ENCODE measurements at regions not wholly inside any gene's neighbourhood (a gene's known extent, or its start where the extent isn't known, plus 50 kb on each side); places are given as distances from the start of the nearest gene placed in this dataset.
"Not testable (repeated sequence)": the region's sequence is repeated elsewhere in the genome, so short reads cannot be mapped to it uniquely, and the experiment has no call there.

DNA sequence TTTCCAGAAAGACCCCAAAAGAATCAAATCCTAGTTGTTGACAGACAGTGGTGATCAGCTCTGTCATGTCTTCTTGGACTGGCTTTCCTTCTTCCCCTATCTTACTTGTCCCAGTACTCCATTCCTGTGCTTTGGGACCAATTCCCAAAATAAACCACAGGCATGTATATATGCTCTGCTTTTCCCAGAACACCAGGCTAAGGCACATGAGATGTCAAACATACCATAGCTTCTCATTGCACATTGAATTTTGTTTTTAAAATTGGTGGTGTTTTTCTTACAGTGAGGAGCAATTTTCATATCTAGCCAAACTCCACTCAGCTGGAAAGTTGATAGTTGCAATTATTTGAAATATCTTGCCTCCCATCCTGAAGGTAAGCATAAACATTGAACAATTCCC is 88.9 kb upstream of the RGPD4 start:
- no peak for DNase-seq

DNA sequence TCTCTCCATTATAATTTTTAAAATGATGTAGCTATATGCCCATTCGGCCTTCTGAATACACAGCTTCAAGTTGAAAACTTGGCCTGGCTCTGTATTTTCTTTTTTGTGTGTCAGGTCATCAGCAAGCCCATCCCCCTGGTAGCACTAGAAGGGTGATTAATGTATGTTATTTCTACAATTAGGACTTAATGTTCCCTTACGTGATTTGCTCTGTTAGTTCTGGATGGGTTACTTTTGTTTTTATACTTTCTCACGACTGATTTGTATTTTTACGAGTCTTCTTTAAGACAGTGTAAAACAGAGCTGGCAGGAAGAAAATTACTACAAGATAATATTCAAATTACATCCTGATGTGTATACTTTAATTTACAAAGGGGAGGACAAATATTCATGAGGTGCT is 88.4 kb upstream of the RGPD4 start:
- no peak for DNase-seq

GRCh38 chr2:107740300-107740699 is 86.4 kb upstream of the RGPD4 start:
- DNase-seq = no peak

DNA sequence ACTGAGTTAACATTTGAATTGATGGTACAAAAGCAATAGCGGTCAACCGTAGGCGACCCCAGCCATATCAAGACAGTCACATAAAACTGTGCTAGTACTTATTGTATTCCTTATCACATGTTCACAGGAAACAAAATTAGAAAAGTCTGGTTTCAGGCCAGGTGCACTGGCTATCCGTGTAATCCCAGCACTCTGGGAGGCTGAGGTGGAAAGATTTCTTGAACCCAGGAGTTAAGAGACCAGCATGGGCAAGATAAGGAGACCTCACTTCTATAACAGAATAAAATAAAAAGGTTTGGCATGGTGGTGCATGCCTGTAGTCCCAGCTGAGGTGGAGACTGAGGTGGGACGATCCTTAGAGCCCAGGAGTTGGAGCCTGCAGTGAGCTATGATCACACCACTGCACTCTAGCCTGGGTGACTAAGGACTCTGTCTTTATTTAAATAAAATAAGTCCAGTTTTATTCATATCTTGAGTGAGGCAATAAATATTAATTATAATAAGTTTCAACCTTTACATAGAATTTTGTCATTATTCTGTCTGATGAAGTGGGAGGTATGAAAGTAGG is 84.1 kb upstream of the RGPD4 start:
- no peak for DNase-seq

DNA sequence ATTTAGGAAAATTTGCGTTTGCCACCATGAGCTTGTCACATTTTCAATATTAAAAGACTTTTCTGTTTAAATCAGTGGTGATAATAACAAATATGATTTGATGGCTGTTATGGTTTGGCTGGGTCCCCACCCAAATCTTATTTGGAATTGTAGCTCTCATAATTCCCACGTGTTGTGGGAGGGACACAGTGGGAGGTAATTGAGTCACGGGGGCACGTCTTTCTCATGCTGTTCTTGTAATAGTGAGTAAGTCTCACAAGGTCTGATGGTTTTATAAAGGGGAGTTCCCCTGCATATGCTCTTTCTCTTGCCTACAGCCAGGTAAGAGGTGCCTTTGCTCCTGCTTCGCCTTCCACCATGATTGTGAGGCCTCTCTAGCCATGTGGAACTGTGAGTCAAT is 83.4 kb upstream of the RGPD4 start:
- DNase-seq = no peak

DNA sequence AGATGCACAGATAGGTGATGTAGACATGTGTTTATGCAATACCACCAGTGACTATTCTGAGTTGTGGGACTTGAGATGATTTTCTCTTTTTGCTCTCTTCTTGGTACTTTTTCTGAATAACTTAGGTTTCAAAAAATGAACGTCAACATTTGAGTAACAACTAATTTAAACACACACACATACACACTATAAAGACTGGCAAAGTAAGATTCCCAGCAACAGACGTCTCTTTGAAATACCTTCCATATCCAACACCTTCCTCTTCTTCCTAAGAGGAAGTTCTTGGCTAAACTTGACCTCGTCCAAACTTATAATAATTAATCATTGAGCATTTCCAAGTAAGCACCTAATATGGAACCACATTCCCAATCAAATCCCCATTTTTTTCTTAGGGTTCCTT is 81.6 kb upstream of the RGPD4 start:
- DNase-seq = no peak

GRCh38 chr2:107746552-107747198 is 80.0 kb upstream of the RGPD4 start:
- not testable (repeated sequence) for DNase-seq

DNA sequence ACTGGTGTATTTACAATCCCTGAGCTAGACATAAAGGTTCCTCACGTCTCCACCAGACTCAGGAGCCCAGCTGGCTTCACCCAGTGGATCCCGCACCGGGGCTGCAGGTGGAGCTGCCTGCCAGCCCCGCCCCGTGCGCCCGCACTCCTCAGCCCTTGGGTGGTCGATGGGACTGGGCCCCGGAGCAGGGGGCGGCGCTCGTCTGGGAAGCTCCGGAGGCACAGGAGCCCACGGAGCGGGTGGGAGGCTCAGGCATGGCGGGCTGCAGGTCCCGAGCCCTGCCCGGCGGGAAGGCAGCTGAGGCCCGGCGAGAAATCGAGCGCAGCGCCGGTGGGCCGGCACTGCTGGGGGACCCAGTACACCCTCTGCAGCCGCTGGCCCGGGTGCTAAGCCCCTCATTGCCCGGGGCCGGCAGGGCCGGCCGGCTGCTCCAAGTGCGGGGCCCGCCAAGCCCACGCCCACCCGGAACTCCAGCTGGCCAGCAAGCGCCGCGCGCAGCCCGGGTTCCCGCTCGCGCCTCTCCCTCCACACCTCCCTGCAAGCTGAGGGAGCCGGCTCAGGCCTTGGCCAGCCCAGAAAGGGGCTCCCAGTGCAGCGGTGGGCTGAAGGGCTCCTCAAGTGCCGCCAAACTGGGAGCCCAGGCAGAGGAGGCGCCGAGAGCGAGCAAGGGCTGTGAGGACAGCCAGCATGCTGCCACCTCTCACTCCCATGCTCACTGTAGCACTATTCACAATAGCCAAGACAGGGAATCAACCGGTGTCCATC is 79.3 kb upstream of the RGPD4 start:
- DNase-seq = not testable (repeated sequence)

- no peak for DNase-seq
These were observed 78.6 kb upstream of the RGPD4 start for GRCh38 chr2:107747964-107748583.

GRCh38 chr2:107751936-107752335 is 74.8 kb upstream of the RGPD4 start:
- no peak for DNase-seq

DNA sequence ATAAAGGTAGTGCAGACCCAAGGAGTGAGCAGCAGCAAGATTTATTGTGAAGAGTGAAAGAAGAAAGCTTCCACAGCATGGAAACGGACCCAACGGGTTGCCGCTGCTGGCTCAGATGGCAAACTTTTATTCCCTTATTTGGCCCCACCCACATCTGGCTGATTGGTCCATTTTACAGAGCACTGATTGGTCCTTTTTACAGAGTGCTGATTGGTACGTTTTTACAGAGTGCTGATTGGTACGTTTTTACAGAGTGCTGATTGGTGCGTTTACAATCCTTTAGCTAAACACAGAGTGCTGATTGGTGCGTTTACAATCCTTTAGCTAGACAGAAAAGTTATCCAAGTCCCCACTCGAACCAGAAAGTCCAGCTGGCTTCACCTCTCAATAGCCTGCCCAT is 72.9 kb upstream of the RGPD4 start:
- not testable (repeated sequence) for DNase-seq

DNA sequence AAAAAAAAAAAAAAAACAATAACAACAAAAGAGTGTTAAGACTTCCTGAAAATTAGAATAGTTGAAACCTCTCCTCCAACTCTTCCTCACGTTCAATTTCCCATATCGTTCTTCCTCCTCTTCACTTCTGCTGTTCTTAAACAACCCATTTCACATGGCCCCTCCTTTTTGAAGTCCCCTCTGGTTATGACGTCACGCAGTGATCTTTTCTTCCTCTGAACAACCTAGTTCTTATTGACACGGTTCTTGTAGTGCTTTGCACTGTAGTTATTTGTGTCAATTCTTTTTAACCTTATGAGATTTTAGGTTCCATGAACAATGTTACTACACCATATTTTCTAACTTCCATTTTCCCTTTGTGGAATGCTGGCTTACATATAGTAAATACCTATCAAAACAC is 69.5 kb upstream of the RGPD4 start:
- no peak for DNase-seq

DNA sequence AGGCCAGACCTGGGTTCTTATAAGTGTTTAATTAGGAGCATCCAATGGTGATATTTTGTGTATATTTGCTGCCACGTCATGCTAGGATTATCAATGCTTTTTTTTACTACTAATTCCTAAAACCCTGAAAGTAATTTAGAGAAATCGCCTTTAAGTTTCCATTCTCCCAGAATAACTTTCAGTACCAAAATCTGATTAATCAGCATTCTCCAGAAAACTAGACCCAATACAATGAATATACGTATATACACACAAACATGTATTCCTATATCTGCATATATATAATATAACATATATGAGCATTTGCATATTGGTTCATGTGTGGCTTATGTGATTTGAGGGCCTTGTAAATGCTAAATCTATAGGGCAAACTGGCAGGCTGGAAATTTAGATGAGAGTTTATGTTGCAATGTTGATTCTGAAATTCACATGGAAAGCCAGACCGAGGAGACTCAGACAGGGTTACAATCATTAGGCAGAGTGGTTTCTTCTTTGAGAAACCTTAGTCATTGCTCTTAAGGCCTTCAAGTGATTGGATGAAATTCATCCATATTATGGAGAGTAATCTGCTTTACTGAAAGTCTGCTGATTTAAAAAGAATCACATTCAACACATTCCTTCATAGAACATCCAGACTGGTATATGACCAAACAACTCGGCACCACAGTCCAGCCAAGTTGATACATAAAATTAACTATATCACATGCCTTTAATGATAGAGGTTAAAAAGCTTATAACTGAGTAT is 65.9 kb upstream of the RGPD4 start:
- no peak for DNase-seq

- no peak for DNase-seq
These were observed 54.3 kb upstream of the RGPD4 start for GRCh38 chr2:107772353-107772752.

DNA sequence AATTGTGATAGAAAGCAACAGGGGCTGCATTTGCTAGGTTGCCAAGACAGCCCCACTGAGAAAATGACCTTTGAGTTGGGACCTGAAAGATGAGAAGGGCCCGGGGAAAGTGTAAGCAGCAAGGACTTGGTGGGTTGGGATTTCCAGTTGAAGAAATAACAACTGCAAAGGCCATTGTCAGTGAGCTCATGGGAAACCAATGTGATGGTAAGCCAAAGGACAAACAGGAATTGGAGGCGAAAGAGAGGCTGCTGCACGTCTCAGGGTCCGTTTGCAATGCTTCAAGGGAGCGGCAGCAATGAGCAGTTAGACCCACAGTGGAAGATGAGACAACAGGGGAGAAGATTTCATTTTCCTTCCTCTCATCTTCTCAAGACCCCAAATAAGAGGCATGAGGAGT is 51.5 kb upstream of the RGPD4 start:
- DNase-seq = no peak

DNA sequence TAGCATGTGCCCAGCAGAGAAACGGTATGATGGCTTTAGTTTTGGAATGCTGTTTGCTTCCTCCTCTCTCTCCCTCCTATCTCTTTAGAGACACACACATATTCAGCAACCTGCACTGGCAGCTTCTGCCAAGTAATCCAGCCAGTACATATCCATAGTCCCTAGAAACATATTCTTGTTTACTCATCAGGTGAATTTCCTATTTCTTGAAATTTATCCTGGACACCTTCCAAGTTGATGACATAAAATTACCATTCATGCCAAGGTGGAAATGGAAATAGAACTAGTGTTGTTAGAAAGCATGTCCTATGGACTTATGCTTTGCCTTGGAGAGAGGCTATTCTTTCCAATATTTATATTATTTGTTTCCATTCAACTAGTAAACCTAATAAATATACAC is 50.9 kb upstream of the RGPD4 start:
- DNase-seq = no peak

GRCh38 chr2:107776362-107776761 is 50.3 kb upstream of the RGPD4 start:
- DNase-seq = no peak
